H1 (cell line): ENCODE measurements at regions not wholly inside any gene's neighbourhood (a gene's known extent, or its start where the extent isn't known, plus 50 kb on each side); places are given as distances from the start of the nearest gene placed in this dataset.

ENCODE experiments used
- GABPA ChIP-seq: IDR thresholded peaks from 2 replicates; pipeline ENCODE4 v1.6.1; 2011; ENCODE audit warnings: mild to moderate bottlenecking, low read length, moderate library complexity, borderline replicate concordance; ENCODE audit not compliant: insufficient read depth
- KDM4A ChIP-seq: IDR thresholded peaks from one replicate; pipeline ENCODE4 v1.7.1; 2012; ENCODE audit warnings: low read depth, mild to moderate bottlenecking, moderate library complexity, low read length, inconsistent platforms; ENCODE audit not compliant: severe bottlenecking
- TF ChIP-seq, protein P1 (sequence below): IDR thresholded peaks from 2 replicates; pipeline ENCODE4 v1.6.1; 2011; ENCODE audit warnings: low read length, improper control_type of control experiment

DNA sequence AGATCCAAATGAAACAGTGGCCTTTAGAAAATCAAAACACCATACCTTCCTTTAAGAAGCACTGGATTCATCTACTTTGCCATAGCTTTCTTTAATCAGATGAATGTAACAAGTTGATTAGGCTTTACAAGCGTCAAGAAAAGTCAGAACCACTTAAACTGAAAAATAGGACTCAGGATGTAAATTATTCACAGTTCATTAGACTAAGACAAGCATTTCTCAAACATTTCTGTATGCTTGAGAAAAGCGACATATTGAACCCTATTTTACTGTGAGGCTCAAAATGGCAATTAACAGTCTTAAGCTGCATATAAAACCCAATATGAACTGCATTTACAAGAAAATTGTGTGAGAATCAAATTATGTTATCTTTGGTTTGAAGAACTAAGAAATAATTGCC lies 256.7 kb upstream of the SNX7 start (continued):
- TF ChIP-seq KDM4A (no peak), GABPA (no peak)
- TF ChIP-seq, protein P1, sequence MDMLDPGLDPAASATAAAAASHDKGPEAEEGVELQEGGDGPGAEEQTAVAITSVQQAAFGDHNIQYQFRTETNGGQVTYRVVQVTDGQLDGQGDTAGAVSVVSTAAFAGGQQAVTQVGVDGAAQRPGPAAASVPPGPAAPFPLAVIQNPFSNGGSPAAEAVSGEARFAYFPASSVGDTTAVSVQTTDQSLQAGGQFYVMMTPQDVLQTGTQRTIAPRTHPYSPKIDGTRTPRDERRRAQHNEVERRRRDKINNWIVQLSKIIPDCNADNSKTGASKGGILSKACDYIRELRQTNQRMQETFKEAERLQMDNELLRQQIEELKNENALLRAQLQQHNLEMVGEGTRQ: no peak
